Erythroblast (primary cell): ENCODE measurements at regions not wholly inside any gene's neighbourhood (a gene's known extent, or its start where the extent isn't known, plus 50 kb on each side); places are given as distances from the start of the nearest gene placed in this dataset.

Experiments
- GATA1 ChIP-seq: IDR thresholded peaks from 2 replicates; pipeline ENCODE4 v1.6.1; 2011; ENCODE audit warnings: low read depth, mild to moderate bottlenecking, control low read depth, low read length, moderate library complexity
- POLR2A ChIP-seq: IDR thresholded peaks from 2 replicates; pipeline ENCODE4 v1.6.1; 2011; ENCODE audit warnings: mild to moderate bottlenecking, low read length

DNA sequence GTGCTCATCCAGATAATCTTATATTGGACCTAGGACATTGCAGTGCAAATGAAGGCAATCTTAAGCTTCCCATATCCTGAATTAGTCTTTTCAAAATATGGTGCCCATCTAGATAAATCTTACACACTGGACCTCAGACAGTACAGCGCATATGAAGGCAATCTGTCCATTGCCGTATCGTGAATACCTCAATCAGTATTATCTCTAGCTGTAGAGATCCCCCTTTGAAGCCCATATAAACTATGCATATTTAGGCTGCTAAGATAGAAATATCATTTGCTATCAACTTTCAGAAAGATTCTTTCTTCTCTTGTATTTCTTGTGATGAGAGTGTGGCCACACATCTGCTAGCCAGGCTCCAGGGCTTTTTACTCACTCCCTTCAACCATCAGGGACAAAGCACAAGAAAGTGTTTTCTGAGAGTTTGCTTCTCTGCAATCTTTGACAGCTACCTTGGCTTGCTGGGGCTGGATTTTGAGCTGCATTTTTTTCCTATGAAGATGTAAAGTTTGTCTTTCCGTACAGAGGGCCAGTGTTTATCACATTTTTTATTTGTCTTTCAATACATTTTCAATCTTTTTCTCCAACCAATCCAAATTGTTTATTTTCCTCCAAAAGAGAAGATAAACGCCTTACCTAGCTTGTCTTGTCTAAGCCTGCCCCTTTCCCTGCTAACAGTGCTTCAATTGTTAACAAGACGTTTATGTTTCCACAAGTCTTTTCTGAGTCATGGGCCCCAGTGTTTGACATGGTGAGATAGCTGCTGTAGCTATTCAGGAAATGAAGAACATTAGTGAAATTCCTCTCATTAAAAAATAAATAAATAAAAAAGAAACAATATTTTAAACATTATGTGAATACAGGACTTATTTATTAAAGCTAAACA lies 57.6 kb upstream of the FAT1 start:
- TF ChIP-seq POLR2A (no peak), GATA1 (no peak)
